GM12873 (cell line): ENCODE measurements at regions not wholly inside any gene's neighbourhood (a gene's known extent, or its start where the extent isn't known, plus 50 kb on each side); places are given as distances from the start of the nearest gene placed in this dataset.

Experiments used
- CTCF ChIP-seq: IDR thresholded peaks from 2 replicates; pipeline ENCODE4 v1.5.1; 2012; ENCODE audit warnings: low read depth, mild to moderate bottlenecking, moderate library complexity, low read length, control low read depth; ENCODE audit not compliant: insufficient read depth; ENCODE audit errors: missing control alignments

DNA sequence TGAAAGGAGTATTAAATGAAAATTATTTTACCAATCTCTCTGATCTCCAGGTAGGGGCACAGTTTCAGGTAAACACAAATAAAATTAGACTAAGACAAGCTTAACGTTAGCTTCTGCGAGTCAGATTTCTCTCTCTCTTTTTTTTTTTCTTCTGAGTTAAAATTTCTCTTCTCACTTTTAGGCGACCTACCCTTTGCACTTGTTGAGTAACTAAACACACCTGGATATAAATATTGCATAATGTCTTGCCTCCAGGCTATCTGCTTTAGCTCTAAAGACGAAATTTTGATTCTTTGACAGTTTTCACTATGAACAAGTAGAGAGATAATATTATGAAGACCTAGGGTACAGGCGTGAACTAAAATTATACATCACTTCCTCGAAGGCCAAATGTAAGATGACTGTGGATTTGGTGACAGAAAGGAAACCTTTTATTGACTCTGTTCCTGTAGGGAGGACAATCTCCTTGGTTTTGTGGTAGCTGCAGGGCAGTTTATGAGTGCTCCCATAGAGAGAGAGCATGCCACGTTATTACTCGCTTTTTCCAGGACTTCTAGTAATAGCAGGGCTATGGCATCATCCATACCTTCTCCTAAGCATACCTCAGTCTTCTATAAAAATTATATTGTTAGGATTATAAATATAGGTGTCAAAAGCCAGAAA is 303.8 kb upstream of the NEGR1 start:
- no peak for TF ChIP-seq CTCF

- no peak for TF ChIP-seq CTCF
These were observed 297.3 kb upstream of the NEGR1 start for GRCh38 chr1:72579629-72580028.

GRCh38 chr1:72570815-72571214 is 288.5 kb upstream of the NEGR1 start:
- no peak for TF ChIP-seq CTCF

DNA sequence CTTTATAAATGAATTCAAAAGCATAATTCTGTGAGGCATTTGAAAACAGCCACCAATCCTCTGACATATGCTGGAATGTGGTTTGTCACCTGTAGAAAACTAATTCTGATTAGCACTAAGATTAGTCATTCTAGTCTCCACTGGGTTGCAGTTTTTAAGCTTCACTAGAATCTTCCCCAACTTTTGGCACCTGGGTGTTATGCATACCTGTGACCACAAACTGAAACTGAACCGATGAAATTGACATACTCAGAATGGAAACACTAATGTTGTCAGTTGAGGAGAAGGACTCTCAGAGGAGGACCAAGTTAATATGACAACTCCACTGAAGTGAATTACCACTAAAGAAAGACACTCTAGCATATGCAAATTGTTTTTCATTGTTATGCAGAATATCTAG is 285.8 kb upstream of the NEGR1 start:
- TF ChIP-seq CTCF = no peak

DNA sequence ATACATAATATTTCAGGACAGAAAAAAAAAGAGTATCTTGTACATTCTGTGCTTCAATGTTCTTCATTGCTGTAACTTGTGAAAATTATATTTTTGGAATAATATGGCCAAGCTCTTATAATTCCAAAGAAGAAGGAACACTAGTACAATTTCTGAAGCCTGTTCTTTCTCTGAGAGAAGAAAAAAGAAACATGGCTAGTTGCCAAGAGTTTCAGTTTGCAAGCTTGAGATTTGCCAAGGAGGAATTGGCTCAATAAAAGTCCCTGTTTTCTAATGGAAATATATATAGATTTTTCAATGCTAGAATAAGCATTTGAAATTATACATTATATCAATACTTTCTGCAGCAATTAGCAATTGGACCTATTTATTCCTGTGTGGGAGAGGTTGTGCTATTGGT is 285.2 kb upstream of the NEGR1 start:
- TF ChIP-seq CTCF = no peak

DNA sequence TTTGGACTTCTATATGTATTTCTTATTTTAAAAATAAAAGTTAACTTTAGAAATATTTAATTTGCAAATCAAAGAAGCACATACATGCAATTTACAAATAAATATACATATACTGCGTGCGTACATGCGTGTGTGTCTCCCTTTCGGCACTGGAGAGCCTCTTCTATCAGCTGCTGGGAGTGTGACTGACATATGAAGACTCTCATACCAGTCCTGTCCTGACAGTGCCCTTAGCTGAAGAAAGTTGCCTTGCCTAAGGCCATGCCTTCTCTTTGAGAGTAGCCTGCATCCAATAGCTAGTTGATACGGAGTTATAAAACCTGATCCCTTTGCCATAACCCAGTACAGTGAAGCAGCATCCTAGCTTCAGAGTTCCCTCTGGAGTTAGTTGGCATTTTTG is 282.4 kb upstream of the NEGR1 start:
- no peak for TF ChIP-seq CTCF

DNA sequence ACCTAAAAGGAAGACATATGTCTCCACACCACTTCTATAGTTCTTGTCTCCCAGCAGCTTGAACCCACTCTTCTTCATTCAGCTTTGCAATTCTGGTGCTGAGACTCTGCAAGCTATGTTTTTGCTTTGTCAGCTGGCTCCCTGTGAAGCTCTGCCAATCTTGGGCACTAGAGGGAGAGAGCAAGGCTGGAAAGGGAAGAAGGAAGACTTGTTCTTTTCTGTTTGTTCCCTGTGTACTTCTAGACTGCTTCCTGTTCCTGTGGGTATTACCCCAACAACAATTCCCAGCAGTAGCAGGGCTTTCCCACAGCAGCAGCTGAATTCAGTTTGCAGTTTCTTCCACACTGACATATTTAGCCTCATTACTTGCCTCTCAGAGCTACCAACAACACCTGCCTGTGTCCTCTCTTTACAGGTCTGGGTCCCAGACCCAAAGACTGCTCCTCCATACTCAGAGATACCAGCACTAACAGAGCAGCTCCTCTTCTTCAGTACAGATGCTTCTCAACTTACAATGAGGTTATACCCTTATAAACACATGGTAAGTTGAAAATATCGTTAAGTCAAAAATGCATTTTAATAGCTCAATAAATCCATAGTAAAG is 275.2 kb upstream of the NEGR1 start:
- no peak for TF ChIP-seq CTCF
